ENCODE measurements at regions not wholly inside any gene's neighbourhood (a gene's known extent, or its start where the extent isn't known, plus 50 kb on each side); places are given as distances from the start of the nearest gene placed in this dataset.
"Not testable (repeated sequence)": the region's sequence is repeated elsewhere in the genome, so short reads cannot be mapped to it uniquely, and the experiment has no call there.

DNA sequence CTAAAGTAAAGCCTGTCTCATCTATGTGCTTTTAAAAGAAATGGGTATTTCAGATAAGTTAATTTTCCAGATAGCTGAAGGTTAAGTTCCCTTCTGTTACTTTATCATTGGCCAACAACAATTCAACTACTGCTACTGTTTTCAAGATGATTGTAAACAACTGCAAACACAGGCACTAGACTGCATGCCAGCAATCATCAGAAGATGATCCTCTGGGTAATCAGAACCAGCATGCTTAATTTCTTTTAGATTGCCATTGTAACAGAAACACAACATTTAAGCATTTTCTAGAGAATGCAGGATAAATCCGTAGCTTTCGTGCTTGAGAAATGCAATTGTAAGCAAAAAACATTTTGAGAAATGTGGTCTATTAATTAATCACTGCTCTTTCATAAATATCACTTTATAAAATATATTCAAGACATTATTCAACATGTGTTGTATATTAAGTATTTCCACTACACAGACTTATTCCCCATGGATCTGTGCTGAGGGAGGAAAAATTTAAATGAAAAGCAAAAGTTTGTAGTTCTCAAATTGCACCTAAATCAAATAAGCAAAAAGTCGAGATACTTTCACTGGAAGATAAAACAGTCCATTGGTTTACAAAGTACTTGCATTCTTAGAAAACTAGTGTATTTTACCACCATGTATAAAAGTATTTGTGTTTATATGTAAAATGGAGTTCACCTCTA is 133.7 kb downstream of the ATL2 start:
- no peak overlapping the region for H3K27ac ChIP-seq
- TF ChIP-seq, protein P1, sequence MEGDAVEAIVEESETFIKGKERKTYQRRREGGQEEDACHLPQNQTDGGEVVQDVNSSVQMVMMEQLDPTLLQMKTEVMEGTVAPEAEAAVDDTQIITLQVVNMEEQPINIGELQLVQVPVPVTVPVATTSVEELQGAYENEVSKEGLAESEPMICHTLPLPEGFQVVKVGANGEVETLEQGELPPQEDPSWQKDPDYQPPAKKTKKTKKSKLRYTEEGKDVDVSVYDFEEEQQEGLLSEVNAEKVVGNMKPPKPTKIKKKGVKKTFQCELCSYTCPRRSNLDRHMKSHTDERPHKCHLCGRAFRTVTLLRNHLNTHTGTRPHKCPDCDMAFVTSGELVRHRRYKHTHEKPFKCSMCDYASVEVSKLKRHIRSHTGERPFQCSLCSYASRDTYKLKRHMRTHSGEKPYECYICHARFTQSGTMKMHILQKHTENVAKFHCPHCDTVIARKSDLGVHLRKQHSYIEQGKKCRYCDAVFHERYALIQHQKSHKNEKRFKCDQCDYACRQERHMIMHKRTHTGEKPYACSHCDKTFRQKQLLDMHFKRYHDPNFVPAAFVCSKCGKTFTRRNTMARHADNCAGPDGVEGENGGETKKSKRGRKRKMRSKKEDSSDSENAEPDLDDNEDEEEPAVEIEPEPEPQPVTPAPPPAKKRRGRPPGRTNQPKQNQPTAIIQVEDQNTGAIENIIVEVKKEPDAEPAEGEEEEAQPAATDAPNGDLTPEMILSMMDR (IDR thresholded peaks at IDR 0.05), result no peak
- no peak for TF ChIP-seq POLR2A (IDR thresholded peaks at IDR 0.05)
- H3K9me3 ChIP-seq, result no peaks in the 10 kb centered on the region
- no peaks in the 10 kb centered on the region for H3K36me3 ChIP-seq
- no peaks in the 10 kb centered on the region for H3K4me1 ChIP-seq
- DNase-seq, result no peak
- H3K4me3 ChIP-seq, result no peak overlapping the region
- no peaks in the 10 kb centered on the region for H3K27me3 ChIP-seq

DNA sequence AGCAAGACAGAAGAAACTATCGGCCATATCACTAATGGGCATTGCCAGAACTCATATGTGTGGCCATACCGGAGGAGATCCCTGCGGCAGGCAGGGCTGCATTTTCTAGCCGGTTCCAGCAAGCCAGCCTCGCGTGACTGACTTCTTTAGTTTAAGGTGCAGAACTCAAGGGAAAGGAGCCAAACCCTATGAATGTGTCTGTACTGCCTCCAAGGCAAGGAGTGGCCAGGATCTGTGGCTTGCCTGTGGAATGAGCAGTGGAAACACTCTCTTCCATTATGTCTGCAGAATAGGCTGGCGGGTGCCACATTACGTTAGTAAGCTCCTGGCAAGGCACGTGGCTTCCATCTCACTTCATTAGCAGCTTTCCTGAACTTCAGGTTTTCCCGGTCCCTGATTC is 137.6 kb downstream of the ATL2 start:
- Histone ChIP-seq H3K27me3 (no peaks in the 10 kb centered on the region), H3K9me3 (no peaks in the 10 kb centered on the region), H3K4me1 (no peaks in the 10 kb centered on the region), H3K36me3 (no peaks in the 10 kb centered on the region), H3K4me3 (no peak overlapping the region), H3K27ac (no peak overlapping the region)
- no peak for TF ChIP-seq POLR2A (IDR thresholded peaks at IDR 0.05)
- TF ChIP-seq, protein P1 (IDR thresholded peaks at IDR 0.05), result no peak
- DNase-seq, result no peak

DNA sequence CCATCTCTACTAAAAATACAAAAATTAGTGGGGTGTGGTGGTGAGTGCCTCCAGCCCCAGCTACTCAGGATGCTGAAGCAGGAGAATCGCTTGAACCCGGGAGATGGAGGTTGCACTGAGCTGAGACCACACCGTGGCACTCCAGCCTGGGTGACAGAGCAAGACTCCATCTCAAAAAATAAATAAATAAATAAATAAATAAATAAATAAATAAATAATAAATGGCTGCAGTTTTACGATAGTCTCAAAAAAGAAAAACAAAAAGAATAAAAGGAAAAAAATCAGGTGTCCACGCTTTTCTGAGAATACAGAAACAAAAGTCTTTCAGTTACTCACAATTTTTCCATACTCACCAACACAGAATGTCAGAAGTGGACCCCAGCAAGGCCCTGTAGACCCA is 138.4 kb downstream of the ATL2 start:
- not testable (repeated sequence) for H3K27ac ChIP-seq, H3K36me3 ChIP-seq, DNase-seq, H3K4me3 ChIP-seq, H3K9me3 ChIP-seq, H3K27me3 ChIP-seq, H3K4me1 ChIP-seq

DNA sequence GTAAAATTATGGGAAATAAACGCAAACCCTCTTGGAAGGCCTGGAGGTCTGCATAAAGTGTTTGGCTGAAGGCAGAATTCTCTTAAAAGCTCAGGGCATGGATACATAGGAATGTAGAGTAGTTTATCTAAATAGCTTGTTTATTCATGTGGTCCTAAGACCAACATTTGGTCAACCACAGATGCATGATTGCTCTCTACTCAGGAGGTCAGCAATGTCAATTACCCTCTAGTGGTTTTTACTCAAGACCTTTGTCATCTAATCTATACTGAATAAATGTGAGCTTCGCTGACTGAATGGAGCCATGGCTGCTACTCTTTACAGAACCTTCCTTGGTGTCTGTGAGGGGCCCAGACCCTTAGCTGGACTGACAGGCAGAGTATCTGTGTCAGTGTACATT is 139.8 kb downstream of the ATL2 start:
- Histone ChIP-seq H3K27me3 (no peaks in the 10 kb centered on the region), H3K4me3 (no peak overlapping the region), H3K9me3 (no peaks in the 10 kb centered on the region), H3K27ac (no peak overlapping the region), H3K36me3 (no peaks in the 10 kb centered on the region), H3K4me1 (no peaks in the 10 kb centered on the region)
- TF ChIP-seq POLR2A (IDR thresholded peaks at IDR 0.05), result no peak
- TF ChIP-seq, protein P1 (IDR thresholded peaks at IDR 0.05), result no peak
- DNase-seq, result no peak

DNA sequence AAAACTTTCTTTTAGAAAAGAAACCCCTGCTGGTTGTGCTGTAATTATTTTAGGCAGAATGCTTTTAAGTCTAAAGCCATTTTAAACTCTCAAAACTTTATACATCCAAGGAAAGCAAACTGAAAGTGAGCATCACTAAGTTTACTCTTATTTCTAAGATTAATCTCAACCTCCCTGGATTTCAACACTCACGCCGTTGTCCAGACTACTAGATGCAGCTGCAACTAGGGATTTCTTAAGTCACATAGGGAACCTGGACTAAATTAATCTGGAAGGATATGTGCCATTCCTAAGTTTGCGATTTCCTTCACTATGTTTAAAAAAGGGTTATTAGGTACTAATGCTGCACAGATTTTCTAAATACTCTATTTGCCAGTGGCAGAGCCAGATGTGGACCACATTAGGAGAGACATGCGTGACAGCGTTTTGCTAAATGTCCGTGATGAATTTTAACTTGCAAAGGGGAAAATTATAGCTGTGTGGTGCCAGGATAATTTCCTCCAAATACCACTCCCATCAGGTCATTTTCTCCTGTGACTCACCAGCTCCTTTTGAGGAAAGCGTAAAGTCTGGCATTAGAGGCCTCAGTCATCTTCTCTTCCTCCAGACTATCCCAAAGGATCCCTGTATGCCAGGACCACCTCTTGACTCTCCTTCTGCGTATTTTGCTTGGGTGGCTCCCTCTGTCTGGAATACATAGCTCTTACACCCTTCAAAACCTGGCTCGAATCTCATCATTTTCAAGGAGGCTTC is 143.7 kb downstream of the ATL2 start:
- Histone ChIP-seq H3K36me3 (no peaks in the 10 kb centered on the region), H3K4me3 (no peak overlapping the region), H3K4me1 (no peaks in the 10 kb centered on the region), H3K27me3 (no peaks in the 10 kb centered on the region), H3K27ac (no peak overlapping the region), H3K9me3 (no peaks in the 10 kb centered on the region)
- DNase-seq, result no peak
- no peak for TF ChIP-seq POLR2A (IDR thresholded peaks at IDR 0.05)
- TF ChIP-seq, protein P1 (IDR thresholded peaks at IDR 0.05), result no peak

DNA sequence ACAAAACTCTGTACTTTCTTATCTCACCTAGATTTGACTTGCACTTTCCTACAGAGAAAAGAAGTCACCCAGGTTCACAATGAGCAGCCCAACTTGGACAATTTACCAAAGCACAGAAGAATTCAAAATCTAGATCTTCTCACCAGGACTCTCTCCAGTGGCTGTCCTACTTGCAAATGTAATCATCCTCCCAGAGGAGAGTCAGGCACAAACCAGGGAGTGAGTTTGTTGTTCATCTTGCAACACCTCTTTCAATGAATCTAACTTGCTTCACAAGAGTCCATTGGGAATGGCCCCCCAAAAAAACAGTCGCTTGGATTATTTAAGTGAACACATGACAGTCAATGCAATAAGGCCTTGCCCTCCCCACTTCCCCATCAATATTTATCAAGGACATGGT is 144.6 kb downstream of the ATL2 start:
- H3K27me3 ChIP-seq, result no peaks in the 10 kb centered on the region
- H3K9me3 ChIP-seq, result no peaks in the 10 kb centered on the region
- H3K27ac ChIP-seq, result no peak overlapping the region
- no peaks in the 10 kb centered on the region for H3K4me1 ChIP-seq
- no peak for DNase-seq
- no peak overlapping the region for H3K4me3 ChIP-seq
- H3K36me3 ChIP-seq, result no peaks in the 10 kb centered on the region
- TF ChIP-seq, protein P1 (IDR thresholded peaks at IDR 0.05), result no peak
- no peak for TF ChIP-seq POLR2A (IDR thresholded peaks at IDR 0.05)

Data from Peyer's patch (tissue), 4 donors.